ENCODE measurements at regions not wholly inside any gene's neighbourhood (a gene's known extent, or its start where the extent isn't known, plus 50 kb on each side); places are given as distances from the start of the nearest gene placed in this dataset.

DNA sequence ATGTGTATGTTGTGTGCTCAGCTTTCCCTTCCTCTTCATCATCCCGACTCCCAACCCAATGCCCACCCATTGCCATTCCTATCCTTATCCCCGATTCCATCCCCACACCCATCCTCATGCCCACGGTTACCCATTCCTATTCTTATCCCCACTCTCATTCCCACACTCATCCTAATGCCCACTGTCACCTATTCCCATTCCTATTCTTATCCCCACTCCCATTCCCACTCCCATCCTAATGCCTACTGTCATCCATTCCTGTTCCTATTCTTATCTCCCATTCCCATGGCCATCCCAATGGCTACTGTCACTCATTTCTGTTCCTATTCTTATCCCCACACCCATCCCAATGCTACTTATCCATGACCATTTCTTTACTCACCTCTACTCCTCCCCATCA, 254.1 kb downstream of the DHX35 start:
- no peaks in the 10 kb centered on the region for H3K4me1 Mint-ChIP-seq
- H3K79me2 ChIP-seq (replicated peaks; ENCODE audit: insufficient read depth), result no peaks in the 10 kb centered on the region

More for the DNA sequence above, 254.1 kb downstream of the DHX35 start:
- no peaks in the 10 kb centered on the region for H3K36me3 Mint-ChIP-seq (ENCODE audit: low read depth)
- H3K36me3 ChIP-seq (ENCODE audit: insufficient read depth), result no peaks in the 10 kb centered on the region
- peaks cover 6% of the 10 kb centered on the region; the same call in 1 of the 2 replicates for H3K27me3 ChIP-seq (ENCODE audit: insufficient read depth)
- no peak overlapping the region for H2AFZ ChIP-seq
- H3K27ac ChIP-seq (ENCODE audit: low read depth), result no peak overlapping the region
- H4K20me1 ChIP-seq (replicated peaks; ENCODE audit: insufficient read depth), result no peaks in the 10 kb centered on the region
- TF ChIP-seq ZNF114 (CRISPR knock-in tag; IDR thresholded peaks at IDR 0.05), result no peak
- TF ChIP-seq, protein P1, sequence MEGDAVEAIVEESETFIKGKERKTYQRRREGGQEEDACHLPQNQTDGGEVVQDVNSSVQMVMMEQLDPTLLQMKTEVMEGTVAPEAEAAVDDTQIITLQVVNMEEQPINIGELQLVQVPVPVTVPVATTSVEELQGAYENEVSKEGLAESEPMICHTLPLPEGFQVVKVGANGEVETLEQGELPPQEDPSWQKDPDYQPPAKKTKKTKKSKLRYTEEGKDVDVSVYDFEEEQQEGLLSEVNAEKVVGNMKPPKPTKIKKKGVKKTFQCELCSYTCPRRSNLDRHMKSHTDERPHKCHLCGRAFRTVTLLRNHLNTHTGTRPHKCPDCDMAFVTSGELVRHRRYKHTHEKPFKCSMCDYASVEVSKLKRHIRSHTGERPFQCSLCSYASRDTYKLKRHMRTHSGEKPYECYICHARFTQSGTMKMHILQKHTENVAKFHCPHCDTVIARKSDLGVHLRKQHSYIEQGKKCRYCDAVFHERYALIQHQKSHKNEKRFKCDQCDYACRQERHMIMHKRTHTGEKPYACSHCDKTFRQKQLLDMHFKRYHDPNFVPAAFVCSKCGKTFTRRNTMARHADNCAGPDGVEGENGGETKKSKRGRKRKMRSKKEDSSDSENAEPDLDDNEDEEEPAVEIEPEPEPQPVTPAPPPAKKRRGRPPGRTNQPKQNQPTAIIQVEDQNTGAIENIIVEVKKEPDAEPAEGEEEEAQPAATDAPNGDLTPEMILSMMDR (conservative IDR thresholded peaks at IDR 0.05; ENCODE audit: low read depth in 2 of 2), result no peak
- no peak for TF ChIP-seq EZH2phosphoT487 (IDR thresholded peaks at IDR 0.05; ENCODE audit: unreplicated experiment)
- no peak for TF ChIP-seq EZH2 (IDR thresholded peaks at IDR 0.05; ENCODE audit: low read depth, unreplicated experiment)
- no peak for TF ChIP-seq ZNF331 (CRISPR knock-in tag; IDR thresholded peaks at IDR 0.05; ENCODE audit: low read depth)
- no peak for TF ChIP-seq STAT1 (IDR thresholded peaks at IDR 0.05; ENCODE audit: unreplicated experiment)
- TF ChIP-seq, protein P2, sequence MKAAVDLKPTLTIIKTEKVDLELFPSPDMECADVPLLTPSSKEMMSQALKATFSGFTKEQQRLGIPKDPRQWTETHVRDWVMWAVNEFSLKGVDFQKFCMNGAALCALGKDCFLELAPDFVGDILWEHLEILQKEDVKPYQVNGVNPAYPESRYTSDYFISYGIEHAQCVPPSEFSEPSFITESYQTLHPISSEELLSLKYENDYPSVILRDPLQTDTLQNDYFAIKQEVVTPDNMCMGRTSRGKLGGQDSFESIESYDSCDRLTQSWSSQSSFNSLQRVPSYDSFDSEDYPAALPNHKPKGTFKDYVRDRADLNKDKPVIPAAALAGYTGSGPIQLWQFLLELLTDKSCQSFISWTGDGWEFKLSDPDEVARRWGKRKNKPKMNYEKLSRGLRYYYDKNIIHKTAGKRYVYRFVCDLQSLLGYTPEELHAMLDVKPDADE (IDR thresholded peaks at IDR 0.05), result no peak
- TF ChIP-seq JUNB (IDR thresholded peaks at IDR 0.05; ENCODE audit: unreplicated experiment), result no peak
- TF ChIP-seq, protein P3, sequence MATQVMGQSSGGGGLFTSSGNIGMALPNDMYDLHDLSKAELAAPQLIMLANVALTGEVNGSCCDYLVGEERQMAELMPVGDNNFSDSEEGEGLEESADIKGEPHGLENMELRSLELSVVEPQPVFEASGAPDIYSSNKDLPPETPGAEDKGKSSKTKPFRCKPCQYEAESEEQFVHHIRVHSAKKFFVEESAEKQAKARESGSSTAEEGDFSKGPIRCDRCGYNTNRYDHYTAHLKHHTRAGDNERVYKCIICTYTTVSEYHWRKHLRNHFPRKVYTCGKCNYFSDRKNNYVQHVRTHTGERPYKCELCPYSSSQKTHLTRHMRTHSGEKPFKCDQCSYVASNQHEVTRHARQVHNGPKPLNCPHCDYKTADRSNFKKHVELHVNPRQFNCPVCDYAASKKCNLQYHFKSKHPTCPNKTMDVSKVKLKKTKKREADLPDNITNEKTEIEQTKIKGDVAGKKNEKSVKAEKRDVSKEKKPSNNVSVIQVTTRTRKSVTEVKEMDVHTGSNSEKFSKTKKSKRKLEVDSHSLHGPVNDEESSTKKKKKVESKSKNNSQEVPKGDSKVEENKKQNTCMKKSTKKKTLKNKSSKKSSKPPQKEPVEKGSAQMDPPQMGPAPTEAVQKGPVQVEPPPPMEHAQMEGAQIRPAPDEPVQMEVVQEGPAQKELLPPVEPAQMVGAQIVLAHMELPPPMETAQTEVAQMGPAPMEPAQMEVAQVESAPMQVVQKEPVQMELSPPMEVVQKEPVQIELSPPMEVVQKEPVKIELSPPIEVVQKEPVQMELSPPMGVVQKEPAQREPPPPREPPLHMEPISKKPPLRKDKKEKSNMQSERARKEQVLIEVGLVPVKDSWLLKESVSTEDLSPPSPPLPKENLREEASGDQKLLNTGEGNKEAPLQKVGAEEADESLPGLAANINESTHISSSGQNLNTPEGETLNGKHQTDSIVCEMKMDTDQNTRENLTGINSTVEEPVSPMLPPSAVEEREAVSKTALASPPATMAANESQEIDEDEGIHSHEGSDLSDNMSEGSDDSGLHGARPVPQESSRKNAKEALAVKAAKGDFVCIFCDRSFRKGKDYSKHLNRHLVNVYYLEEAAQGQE (IDR thresholded peaks at IDR 0.05; ENCODE audit: unreplicated experiment), result no peak
- TF ChIP-seq POLR2AphosphoS5 (IDR thresholded peaks at IDR 0.05; ENCODE audit: low read depth), result no peak
- TF ChIP-seq NANOG (IDR thresholded peaks at IDR 0.05; ENCODE audit: borderline replicate concordance), result no peak
- TF ChIP-seq, protein P4, sequence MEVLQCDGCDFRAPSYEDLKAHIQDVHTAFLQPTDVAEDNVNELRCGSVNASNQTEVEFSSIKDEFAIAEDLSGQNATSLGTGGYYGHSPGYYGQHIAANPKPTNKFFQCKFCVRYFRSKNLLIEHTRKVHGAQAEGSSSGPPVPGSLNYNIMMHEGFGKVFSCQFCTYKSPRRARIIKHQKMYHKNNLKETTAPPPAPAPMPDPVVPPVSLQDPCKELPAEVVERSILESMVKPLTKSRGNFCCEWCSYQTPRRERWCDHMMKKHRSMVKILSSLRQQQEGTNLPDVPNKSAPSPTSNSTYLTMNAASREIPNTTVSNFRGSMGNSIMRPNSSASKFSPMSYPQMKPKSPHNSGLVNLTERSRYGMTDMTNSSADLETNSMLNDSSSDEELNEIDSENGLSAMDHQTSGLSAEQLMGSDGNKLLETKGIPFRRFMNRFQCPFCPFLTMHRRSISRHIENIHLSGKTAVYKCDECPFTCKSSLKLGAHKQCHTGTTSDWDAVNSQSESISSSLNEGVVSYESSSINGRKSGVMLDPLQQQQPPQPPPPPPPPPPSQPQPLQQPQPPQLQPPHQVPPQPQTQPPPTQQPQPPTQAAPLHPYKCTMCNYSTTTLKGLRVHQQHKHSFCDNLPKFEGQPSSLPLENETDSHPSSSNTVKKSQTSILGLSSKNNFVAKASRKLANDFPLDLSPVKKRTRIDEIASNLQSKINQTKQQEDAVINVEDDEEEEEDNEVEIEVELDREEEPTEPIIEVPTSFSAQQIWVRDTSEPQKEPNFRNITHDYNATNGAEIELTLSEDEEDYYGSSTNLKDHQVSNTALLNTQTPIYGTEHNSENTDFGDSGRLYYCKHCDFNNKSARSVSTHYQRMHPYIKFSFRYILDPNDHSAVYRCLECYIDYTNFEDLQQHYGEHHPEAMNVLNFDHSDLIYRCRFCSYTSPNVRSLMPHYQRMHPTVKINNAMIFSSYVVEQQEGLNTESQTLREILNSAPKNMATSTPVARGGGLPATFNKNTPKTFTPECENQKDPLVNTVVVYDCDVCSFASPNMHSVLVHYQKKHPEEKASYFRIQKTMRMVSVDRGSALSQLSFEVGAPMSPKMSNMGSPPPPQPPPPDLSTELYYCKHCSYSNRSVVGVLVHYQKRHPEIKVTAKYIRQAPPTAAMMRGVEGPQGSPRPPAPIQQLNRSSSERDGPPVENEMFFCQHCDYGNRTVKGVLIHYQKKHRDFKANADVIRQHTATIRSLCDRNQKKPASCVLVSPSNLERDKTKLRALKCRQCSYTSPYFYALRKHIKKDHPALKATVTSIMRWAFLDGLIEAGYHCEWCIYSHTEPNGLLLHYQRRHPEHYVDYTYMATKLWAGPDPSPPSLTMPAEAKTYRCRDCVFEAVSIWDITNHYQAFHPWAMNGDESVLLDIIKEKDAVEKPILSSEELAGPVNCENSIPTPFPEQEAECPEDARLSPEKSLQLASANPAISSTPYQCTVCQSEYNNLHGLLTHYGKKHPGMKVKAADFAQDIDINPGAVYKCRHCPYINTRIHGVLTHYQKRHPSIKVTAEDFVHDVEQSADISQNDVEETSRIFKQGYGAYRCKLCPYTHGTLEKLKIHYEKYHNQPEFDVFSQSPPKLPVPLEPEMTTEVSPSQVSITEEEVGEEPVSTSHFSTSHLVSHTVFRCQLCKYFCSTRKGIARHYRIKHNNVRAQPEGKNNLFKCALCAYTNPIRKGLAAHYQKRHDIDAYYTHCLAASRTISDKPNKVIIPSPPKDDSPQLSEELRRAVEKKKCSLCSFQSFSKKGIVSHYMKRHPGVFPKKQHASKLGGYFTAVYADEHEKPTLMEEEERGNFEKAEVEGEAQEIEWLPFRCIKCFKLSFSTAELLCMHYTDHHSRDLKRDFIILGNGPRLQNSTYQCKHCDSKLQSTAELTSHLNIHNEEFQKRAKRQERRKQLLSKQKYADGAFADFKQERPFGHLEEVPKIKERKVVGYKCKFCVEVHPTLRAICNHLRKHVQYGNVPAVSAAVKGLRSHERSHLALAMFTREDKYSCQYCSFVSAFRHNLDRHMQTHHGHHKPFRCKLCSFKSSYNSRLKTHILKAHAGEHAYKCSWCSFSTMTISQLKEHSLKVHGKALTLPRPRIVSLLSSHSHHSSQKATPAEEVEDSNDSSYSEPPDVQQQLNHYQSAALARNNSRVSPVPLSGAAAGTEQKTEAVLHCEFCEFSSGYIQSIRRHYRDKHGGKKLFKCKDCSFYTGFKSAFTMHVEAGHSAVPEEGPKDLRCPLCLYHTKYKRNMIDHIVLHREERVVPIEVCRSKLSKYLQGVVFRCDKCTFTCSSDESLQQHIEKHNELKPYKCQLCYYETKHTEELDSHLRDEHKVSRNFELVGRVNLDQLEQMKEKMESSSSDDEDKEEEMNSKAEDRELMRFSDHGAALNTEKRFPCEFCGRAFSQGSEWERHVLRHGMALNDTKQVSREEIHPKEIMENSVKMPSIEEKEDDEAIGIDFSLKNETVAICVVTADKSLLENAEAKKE (CRISPR knock-in tag; IDR thresholded peaks at IDR 0.05), result no peak
- no peak for TF ChIP-seq CREB1 (CRISPR knock-in tag; IDR thresholded peaks at IDR 0.05; ENCODE audit: low read depth)
- H3K9me3 Mint-ChIP-seq, result no peaks in the 10 kb centered on the region
- H3K4me2 ChIP-seq, result no peak overlapping the region
- no peaks in the 10 kb centered on the region for H3K9me2 ChIP-seq (ENCODE audit: insufficient read depth)
- no peaks in the 10 kb centered on the region for H3K4me1 ChIP-seq (ENCODE audit: insufficient read depth)
- peaks cover 6% of the 10 kb centered on the region for H3K27me3 Mint-ChIP-seq (ENCODE audit: insufficient read depth, low read depth, poor library complexity)
- H3K4me3 ChIP-seq, result no peak overlapping the region
- no peak overlapping the region for H3K4me3 Mint-ChIP-seq
- H3K27ac Mint-ChIP-seq, result no peak overlapping the region
- H3F3A ChIP-seq (replicated peaks; ENCODE audit: low read depth), result no peaks in the 10 kb centered on the region
- DNase-seq (ENCODE audit: low spot score) (no peak), ATAC-seq (no peak)
